Neural cell (in vitro differentiated cells): ENCODE measurements at regions not wholly inside any gene's neighbourhood (a gene's known extent, or its start where the extent isn't known, plus 50 kb on each side); places are given as distances from the start of the nearest gene placed in this dataset.

Source experiments
- H2AFZ ChIP-seq: fragments of 200-600, 300-800 bp; sonication (generic), shearing (Covaris generic); 2 replicates; pipeline ENCODE4 v1.6.0; 2014; ENCODE audit warnings: low read depth, mild to moderate bottlenecking, antibody characterized with exemption, low read length, moderate library complexity
- H3F3A ChIP-seq: fragments of 200-600 bp; shearing (Covaris generic); 2 replicates; pipeline ENCODE4 v1.6.1; 2016; ENCODE audit warnings: mild to moderate bottlenecking, moderate library complexity, mixed read lengths, antibody characterized with exemption, low read length; ENCODE audit not compliant: insufficient read depth, poor library complexity, severe bottlenecking
- H3K27ac ChIP-seq: fragments of 200-600, 300-800 bp; sonication (generic), shearing (Covaris generic); 2 replicates; pipeline ENCODE4 v1.5.1; 2014; ENCODE audit warnings: mild to moderate bottlenecking, low read length, moderate library complexity
- H3K27me3 ChIP-seq: fragments of 300-800, 200-600 bp; sonication (generic), shearing (Covaris generic); 2 replicates; pipeline ENCODE4 v1.6.0; 2014; ENCODE audit warnings: mild to moderate bottlenecking, low read depth, low read length, moderate library complexity; ENCODE audit not compliant: insufficient read depth
- H3K36me3 ChIP-seq: fragments of 300-800, 200-600 bp; sonication (generic), shearing (Covaris generic); 2 replicates; pipeline ENCODE4 v1.5.1; 2014; ENCODE audit warnings: mild to moderate bottlenecking, antibody characterized with exemption, low read length, moderate library complexity; ENCODE audit not compliant: insufficient read depth
- H3K4me2 ChIP-seq: fragments of 300-800, 200-600 bp; sonication (generic), shearing (Covaris generic); 2 replicates; pipeline ENCODE4 v1.6.0; 2014; ENCODE audit warnings: mild to moderate bottlenecking, low read length
- H3K4me3 ChIP-seq: fragments of 300-800, 200-600 bp; sonication (generic), shearing (Covaris generic); 2 replicates; pipeline ENCODE4 v1.5.1; 2014; ENCODE audit warnings: mild to moderate bottlenecking, low read length, moderate library complexity
- H3K79me2 ChIP-seq: fragments of 200-600 bp; shearing (Covaris generic); replicated peaks from 2 replicates; pipeline ENCODE4 v1.6.0; 2014; ENCODE audit warnings: mild to moderate bottlenecking, low read length, moderate library complexity; ENCODE audit not compliant: insufficient read depth
- H3K9ac ChIP-seq: fragments of 300-800, 200-600 bp; sonication (generic), shearing (Covaris generic); 2 replicates; pipeline ENCODE4 v1.6.1; 2016; ENCODE audit warnings: mild to moderate bottlenecking, low read length, mixed read lengths
- H3K9me2 ChIP-seq: fragments of 200-600 bp; shearing (Covaris generic); 2 replicates; pipeline ENCODE4 v1.6.1; 2016; ENCODE audit warnings: mild to moderate bottlenecking, low read length, mixed read lengths; ENCODE audit not compliant: insufficient read depth
- H3K9me3 ChIP-seq: fragments of 200-600, 300-800 bp; sonication (generic), shearing (Covaris generic); 2 replicates; pipeline ENCODE4 v1.6.1; 2016; ENCODE audit warnings: mild to moderate bottlenecking, mixed run types, low read length, moderate library complexity, mixed read lengths
- H4K20me1 ChIP-seq: fragments of 200-600 bp; shearing (Covaris generic); 2 replicates; pipeline ENCODE4 v1.6.1; 2016; ENCODE audit warnings: mild to moderate bottlenecking, mixed run types; ENCODE audit not compliant: insufficient read depth
- EP300 ChIP-seq: fragments of 450-650 bp; conservative IDR thresholded peaks from 2 replicates; pipeline ENCODE4 v1.6.1; 2014; ENCODE audit warnings: antibody characterized with exemption, mild to moderate bottlenecking, moderate library complexity; ENCODE audit not compliant: poor library complexity, severe bottlenecking
- EZH2 ChIP-seq: fragments of 200-600, 300-800 bp; shearing (Covaris generic), sonication (generic); IDR thresholded peaks from 2 replicates; pipeline ENCODE4 v1.6.1; 2014; ENCODE audit warnings: antibody characterized with exemption, low read length, borderline replicate concordance, mild to moderate bottlenecking; ENCODE audit not compliant: insufficient read depth, poor library complexity, severe bottlenecking
- MXI1 ChIP-seq: fragments of 450-650 bp; conservative IDR thresholded peaks from 2 replicates; pipeline ENCODE4 v1.6.1; 2014; ENCODE audit warnings: antibody characterized with exemption, mild to moderate bottlenecking; ENCODE audit not compliant: poor library complexity, severe bottlenecking
- POLR2AphosphoS5 ChIP-seq: IDR thresholded peaks from 2 replicates; pipeline ENCODE4 v1.6.1; 2012
- RAD21 ChIP-seq: fragments of 450-650 bp; conservative IDR thresholded peaks from 2 replicates; pipeline ENCODE4 v1.6.1; 2014; ENCODE audit warnings: antibody characterized with exemption, mild to moderate bottlenecking, moderate library complexity
- SMC3 ChIP-seq: fragments of 450-650 bp; conservative IDR thresholded peaks from 2 replicates; pipeline ENCODE4 v1.6.1; 2014; ENCODE audit warnings: antibody characterized with exemption, mild to moderate bottlenecking, moderate library complexity; ENCODE audit not compliant: poor library complexity
- TAF1 ChIP-seq: IDR thresholded peaks from 2 replicates; pipeline ENCODE4 v1.6.1; 2012; ENCODE audit warnings: low read depth
- TF ChIP-seq, protein P1 (sequence below): IDR thresholded peaks from 2 replicates; pipeline ENCODE4 v1.6.1; 2012; ENCODE audit warnings: borderline replicate concordance
- TF ChIP-seq, protein P2 (sequence below): fragments of 450-650 bp; IDR thresholded peaks from 2 replicates; pipeline ENCODE4 v1.5.1; 2014; ENCODE audit warnings: antibody characterized with exemption, mild to moderate bottlenecking, moderate library complexity; ENCODE audit not compliant: poor library complexity, severe bottlenecking

- no peak overlapping the region for H3K27ac ChIP-seq
- H2AFZ ChIP-seq = no peak overlapping the region
- no peak overlapping the region for H3K4me2 ChIP-seq
- no peak for TF ChIP-seq RAD21
- no peak for TF ChIP-seq SMC3
- no peak for TF ChIP-seq EZH2
- no peak for TF ChIP-seq MXI1
- TF ChIP-seq POLR2AphosphoS5 = no peak
- TF ChIP-seq, protein P1, sequence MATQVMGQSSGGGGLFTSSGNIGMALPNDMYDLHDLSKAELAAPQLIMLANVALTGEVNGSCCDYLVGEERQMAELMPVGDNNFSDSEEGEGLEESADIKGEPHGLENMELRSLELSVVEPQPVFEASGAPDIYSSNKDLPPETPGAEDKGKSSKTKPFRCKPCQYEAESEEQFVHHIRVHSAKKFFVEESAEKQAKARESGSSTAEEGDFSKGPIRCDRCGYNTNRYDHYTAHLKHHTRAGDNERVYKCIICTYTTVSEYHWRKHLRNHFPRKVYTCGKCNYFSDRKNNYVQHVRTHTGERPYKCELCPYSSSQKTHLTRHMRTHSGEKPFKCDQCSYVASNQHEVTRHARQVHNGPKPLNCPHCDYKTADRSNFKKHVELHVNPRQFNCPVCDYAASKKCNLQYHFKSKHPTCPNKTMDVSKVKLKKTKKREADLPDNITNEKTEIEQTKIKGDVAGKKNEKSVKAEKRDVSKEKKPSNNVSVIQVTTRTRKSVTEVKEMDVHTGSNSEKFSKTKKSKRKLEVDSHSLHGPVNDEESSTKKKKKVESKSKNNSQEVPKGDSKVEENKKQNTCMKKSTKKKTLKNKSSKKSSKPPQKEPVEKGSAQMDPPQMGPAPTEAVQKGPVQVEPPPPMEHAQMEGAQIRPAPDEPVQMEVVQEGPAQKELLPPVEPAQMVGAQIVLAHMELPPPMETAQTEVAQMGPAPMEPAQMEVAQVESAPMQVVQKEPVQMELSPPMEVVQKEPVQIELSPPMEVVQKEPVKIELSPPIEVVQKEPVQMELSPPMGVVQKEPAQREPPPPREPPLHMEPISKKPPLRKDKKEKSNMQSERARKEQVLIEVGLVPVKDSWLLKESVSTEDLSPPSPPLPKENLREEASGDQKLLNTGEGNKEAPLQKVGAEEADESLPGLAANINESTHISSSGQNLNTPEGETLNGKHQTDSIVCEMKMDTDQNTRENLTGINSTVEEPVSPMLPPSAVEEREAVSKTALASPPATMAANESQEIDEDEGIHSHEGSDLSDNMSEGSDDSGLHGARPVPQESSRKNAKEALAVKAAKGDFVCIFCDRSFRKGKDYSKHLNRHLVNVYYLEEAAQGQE = no peak
- TF ChIP-seq EP300 = no peak
- H3K9ac ChIP-seq = no peak overlapping the region
- H3K79me2 ChIP-seq = no peaks in the 10 kb centered on the region
- no peaks in the 10 kb centered on the region for H3K36me3 ChIP-seq
- no peaks in the 10 kb centered on the region for H4K20me1 ChIP-seq
- no peaks in the 10 kb centered on the region for H3F3A ChIP-seq
- no peaks in the 10 kb centered on the region for H3K9me3 ChIP-seq
- H3K27me3 ChIP-seq = no peaks in the 10 kb centered on the region
- H3K4me3 ChIP-seq = no peak overlapping the region
- no peaks in the 10 kb centered on the region for H3K9me2 ChIP-seq
These were observed 414.3 kb downstream of the AASDHPPT start for GRCh38 chr11:106491751-106492150.

DNA sequence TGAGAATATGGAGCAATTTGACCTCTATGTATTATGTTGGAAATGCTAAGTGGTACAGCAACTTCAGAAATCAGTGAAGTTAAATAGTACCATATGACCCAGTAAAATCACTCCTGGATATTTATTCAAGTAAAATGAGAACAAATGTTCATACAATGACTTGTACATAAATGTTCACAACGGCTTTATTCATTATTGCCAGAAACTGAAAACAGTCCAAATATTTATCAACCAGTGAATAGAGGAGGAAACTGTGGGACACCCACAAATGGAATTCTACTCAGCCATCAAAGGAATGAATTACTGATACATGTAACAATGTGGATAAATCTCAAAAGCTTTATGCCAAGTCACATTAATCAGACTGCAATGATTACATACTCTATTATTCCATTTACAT is 416.3 kb downstream of the AASDHPPT start:
- H3K27me3 ChIP-seq = no peaks in the 10 kb centered on the region
- no peaks in the 10 kb centered on the region for H4K20me1 ChIP-seq
- no peak overlapping the region for H3K4me3 ChIP-seq
- H3F3A ChIP-seq = no peaks in the 10 kb centered on the region
- H3K27ac ChIP-seq = no peak overlapping the region
- H2AFZ ChIP-seq = no peak overlapping the region
- no peak overlapping the region for H3K4me2 ChIP-seq
- H3K79me2 ChIP-seq = no peaks in the 10 kb centered on the region
- no peaks in the 10 kb centered on the region for H3K9me2 ChIP-seq
- H3K9ac ChIP-seq = no peak overlapping the region
- H3K36me3 ChIP-seq = no peaks in the 10 kb centered on the region
- no peak for TF ChIP-seq SMC3
- no peak for TF ChIP-seq EZH2
- TF ChIP-seq, protein P2, sequence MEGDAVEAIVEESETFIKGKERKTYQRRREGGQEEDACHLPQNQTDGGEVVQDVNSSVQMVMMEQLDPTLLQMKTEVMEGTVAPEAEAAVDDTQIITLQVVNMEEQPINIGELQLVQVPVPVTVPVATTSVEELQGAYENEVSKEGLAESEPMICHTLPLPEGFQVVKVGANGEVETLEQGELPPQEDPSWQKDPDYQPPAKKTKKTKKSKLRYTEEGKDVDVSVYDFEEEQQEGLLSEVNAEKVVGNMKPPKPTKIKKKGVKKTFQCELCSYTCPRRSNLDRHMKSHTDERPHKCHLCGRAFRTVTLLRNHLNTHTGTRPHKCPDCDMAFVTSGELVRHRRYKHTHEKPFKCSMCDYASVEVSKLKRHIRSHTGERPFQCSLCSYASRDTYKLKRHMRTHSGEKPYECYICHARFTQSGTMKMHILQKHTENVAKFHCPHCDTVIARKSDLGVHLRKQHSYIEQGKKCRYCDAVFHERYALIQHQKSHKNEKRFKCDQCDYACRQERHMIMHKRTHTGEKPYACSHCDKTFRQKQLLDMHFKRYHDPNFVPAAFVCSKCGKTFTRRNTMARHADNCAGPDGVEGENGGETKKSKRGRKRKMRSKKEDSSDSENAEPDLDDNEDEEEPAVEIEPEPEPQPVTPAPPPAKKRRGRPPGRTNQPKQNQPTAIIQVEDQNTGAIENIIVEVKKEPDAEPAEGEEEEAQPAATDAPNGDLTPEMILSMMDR = no peak
- TF ChIP-seq TAF1 = no peak
- no peak for TF ChIP-seq MXI1
- TF ChIP-seq, protein P1 = no peak
- TF ChIP-seq POLR2AphosphoS5 = no peak
- TF ChIP-seq EP300 = no peak
- no peak for TF ChIP-seq RAD21
- no peaks in the 10 kb centered on the region for H3K9me3 ChIP-seq
